RWPE2 (cell line): ENCODE measurements at regions not wholly inside any gene's neighbourhood (a gene's known extent, or its start where the extent isn't known, plus 50 kb on each side); places are given as distances from the start of the nearest gene placed in this dataset.

ENCODE experiments used
- ATAC-seq: fragments of 200-7000 bp; cut with Tn5 transposase; 3 replicates; pipeline ENCODE4 v1.9.1; 2021; ENCODE audit warnings: low read depth
- DNase-seq: peaks from one replicate; pipeline ENCODE4 v3.0.0-alpha.2; 2020; ENCODE audit warnings: low spot score
- H3K27ac ChIP-seq: fragments of 450-650 bp; 2 replicates; pipeline ENCODE4 v1.5.1; 2017; ENCODE audit warnings: mild to moderate bottlenecking; ENCODE audit not compliant: poor library complexity, severe bottlenecking
- H3K27me3 ChIP-seq: fragments of 250-450 bp; sonication (Bioruptor Pico); 2 replicates; pipeline ENCODE4 v1.5.1; 2021; ENCODE audit warnings: mild to moderate bottlenecking, moderate library complexity; ENCODE audit not compliant: insufficient read depth, poor library complexity, severe bottlenecking
- H3K36me3 ChIP-seq: fragments of 250-450 bp; sonication (Bioruptor Pico); 2 replicates; pipeline ENCODE4 v1.5.1; 2020; ENCODE audit warnings: low read depth, mild to moderate bottlenecking, moderate library complexity
- H3K4me1 ChIP-seq: fragments of 250-450 bp; sonication (Bioruptor Pico); 2 replicates; pipeline ENCODE4 v1.5.1; 2021; ENCODE audit warnings: mild to moderate bottlenecking, moderate library complexity; ENCODE audit not compliant: insufficient read depth, poor library complexity, severe bottlenecking
- H3K4me3 ChIP-seq: fragments of 250-450 bp; sonication (Bioruptor Pico); 2 replicates; pipeline ENCODE4 v1.5.1; 2021; ENCODE audit warnings: mild to moderate bottlenecking, moderate library complexity; ENCODE audit not compliant: severe bottlenecking
- H3K9me3 ChIP-seq: fragments of 250-450 bp; sonication (Bioruptor Pico); 2 replicates; pipeline ENCODE4 v1.5.1; 2021; ENCODE audit warnings: mild to moderate bottlenecking, moderate library complexity; ENCODE audit not compliant: severe bottlenecking
- TF ChIP-seq, protein P1 (sequence below): fragments of 450-650 bp; IDR thresholded peaks from one replicate; pipeline ENCODE4 v1.5.1; 2017; ENCODE audit warnings: mild to moderate bottlenecking, moderate library complexity; ENCODE audit not compliant: poor library complexity, severe bottlenecking

DNA sequence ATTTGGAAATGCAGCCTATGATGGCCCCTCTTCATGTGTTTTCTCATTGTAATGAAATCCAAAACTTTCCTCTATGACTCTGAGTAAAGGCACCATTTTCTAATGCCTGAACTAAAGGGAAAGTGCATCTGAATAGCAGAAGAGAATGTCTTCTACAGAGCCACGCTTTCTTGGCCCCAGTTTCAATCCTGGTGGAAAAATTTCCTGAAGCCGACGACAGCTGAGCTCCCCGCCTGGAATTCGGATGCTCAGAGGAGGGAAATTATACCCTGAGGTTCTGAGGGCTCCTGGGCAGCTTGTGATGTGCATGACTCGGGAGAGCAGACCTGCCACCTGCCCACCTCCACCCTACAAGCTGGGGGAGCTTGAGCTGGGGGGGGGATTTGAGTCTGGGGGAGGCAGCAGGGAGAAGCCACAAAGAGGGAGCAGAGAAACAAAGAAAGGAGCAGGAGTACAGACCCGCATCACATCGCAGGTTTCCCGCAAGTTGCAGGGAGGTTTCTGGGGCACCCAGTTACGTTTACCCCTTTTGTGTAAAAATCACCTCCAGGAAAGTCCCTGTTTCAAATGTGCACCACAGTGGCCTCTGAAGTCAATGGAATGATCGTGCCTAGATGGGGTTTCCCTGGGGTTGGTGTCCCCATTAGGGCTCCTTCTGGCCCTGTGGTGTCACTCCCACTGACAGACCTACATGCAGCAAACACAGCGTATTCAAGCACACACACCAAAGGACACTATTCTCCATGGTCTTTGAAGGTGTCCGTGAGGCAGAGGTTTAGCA, 145.6 kb upstream of the RBPJ start:
- H3K27ac ChIP-seq, result no peak overlapping the region
- DNase-seq (no peak), ATAC-seq (no peak)
- TF ChIP-seq, protein P1, sequence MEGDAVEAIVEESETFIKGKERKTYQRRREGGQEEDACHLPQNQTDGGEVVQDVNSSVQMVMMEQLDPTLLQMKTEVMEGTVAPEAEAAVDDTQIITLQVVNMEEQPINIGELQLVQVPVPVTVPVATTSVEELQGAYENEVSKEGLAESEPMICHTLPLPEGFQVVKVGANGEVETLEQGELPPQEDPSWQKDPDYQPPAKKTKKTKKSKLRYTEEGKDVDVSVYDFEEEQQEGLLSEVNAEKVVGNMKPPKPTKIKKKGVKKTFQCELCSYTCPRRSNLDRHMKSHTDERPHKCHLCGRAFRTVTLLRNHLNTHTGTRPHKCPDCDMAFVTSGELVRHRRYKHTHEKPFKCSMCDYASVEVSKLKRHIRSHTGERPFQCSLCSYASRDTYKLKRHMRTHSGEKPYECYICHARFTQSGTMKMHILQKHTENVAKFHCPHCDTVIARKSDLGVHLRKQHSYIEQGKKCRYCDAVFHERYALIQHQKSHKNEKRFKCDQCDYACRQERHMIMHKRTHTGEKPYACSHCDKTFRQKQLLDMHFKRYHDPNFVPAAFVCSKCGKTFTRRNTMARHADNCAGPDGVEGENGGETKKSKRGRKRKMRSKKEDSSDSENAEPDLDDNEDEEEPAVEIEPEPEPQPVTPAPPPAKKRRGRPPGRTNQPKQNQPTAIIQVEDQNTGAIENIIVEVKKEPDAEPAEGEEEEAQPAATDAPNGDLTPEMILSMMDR, result no peak
- H3K36me3 ChIP-seq, result no peaks in the 10 kb centered on the region
- H3K4me3 ChIP-seq, result no peak overlapping the region
- peaks cover 10% of the 10 kb centered on the region for H3K4me1 ChIP-seq
- H3K9me3 ChIP-seq, result no peaks in the 10 kb centered on the region
- H3K27me3 ChIP-seq, result no peaks in the 10 kb centered on the region

DNA sequence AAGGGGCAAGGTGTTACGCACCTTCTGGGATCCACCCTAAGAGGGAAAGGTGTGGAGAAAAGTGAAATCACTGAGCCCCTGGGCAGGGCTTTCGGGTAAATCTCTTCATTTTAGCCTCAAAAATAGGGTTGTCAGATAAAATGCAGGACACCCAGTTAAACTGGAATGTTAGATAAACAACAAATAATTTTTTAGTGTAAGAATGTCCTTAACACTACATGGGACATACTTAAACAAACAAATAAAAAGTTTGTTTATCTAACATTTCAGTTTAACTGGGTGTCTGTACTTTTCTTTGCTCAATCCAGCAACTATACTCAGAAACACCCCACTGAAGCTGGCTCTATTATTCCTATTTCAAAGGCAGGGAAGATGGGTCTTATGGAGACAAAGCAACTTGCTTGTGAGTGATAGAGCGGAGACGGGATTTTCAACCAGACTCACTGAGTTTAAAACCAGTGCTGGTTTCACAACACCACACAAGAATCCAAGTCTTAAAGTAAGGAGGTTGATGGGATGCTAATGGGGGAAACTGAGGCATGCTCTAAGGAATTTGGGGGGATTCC, 144.8 kb upstream of the RBPJ start:
- no peaks in the 10 kb centered on the region for H3K36me3 ChIP-seq
- H3K4me3 ChIP-seq, result no peak overlapping the region
- ATAC-seq, result no peak
- H3K27me3 ChIP-seq, result no peaks in the 10 kb centered on the region
- TF ChIP-seq, protein P1, result no peak
- peaks cover 10% of the 10 kb centered on the region for H3K4me1 ChIP-seq
- no peak for DNase-seq
- H3K27ac ChIP-seq, result peak overlapping the region; percentile 54
- no peaks in the 10 kb centered on the region for H3K9me3 ChIP-seq

DNA sequence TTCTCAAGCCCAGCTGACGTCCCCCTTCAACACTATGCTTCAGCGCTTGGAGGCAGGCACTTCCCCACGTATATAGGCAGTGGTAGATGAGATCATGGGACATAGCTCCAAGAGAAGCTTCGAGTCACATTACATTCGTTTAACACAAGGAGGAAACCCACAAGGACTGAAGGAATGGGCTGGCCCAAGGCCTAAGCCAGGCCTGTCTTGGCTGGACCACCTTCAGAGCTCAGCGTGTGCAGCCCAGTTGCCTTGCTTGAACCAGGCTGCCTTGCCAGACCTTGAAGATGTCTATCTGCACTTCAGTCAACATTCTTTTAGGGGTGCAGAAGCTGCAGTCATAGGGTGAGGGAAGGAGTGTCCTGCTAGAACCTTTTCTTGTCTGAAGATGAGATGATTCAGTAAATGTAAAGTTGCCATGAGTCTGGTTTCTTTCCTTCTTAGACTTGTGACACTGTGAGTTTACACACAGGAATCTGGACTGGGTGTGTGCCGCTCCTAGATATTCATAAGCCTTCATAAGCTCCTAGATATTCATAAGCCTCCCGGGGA, 144.1 kb upstream of the RBPJ start:
- Histone ChIP-seq H3K27me3 (no peaks in the 10 kb centered on the region), H3K27ac (peak overlapping the region; percentile 54), H3K9me3 (no peaks in the 10 kb centered on the region), H3K4me3 (no peak overlapping the region), H3K36me3 (no peaks in the 10 kb centered on the region), H3K4me1 (peaks cover 10% of the 10 kb centered on the region)
- ATAC-seq (peak; percentile 74), DNase-seq (no peak)
- TF ChIP-seq, protein P1, result no peak

DNA sequence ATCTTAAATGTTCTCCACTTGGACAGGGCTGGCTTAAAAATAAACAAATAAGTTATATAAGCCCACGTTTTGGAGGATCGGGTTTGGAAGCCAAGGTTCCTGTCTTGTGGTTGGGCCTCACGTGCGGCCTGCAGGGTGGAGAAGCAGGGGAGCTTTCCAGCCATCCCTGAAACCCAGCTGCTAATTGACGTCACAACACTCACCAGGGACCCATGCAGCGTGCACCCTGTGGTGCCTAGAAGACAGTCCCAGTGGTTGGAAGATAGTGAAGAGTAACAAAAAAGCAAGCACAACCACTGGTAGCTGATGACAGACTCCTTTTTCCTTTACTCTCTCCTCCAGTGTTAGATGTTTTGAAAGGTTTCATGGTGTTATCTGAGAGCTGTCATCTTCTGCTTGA, 142.0 kb upstream of the RBPJ start:
- no peaks in the 10 kb centered on the region for H3K9me3 ChIP-seq
- H3K27me3 ChIP-seq, result no peaks in the 10 kb centered on the region
- DNase-seq, result no peak
- peaks cover 10% of the 10 kb centered on the region for H3K4me1 ChIP-seq
- no peak overlapping the region for H3K27ac ChIP-seq
- TF ChIP-seq, protein P1, result no peak
- ATAC-seq, result no peak
- H3K4me3 ChIP-seq, result no peak overlapping the region
- no peaks in the 10 kb centered on the region for H3K36me3 ChIP-seq
